ENCODE measurements at regions not wholly inside any gene's neighbourhood (a gene's known extent, or its start where the extent isn't known, plus 50 kb on each side); places are given as distances from the start of the nearest gene placed in this dataset.

- H3K27ac Mint-ChIP-seq: no peak overlapping the region
- H3K4me1 Mint-ChIP-seq (ENCODE audit: low read depth): no peaks in the 10 kb centered on the region
- no peaks in the 10 kb centered on the region for H3K36me3 Mint-ChIP-seq (ENCODE audit: low read depth)
- CTCF ChIA-PET: interaction anchor here (0.5 kb wide), 1 partner anchor 92 kb away, joined by 4 read pairs; no protein-coding TSS in a partner anchor
- intact Hi-C loops (cut with micrococcal nuclease): no loop called here
- peaks cover 6% of the 10 kb centered on the region for H3K9me3 Mint-ChIP-seq
- no peaks in the 10 kb centered on the region for H3K27me3 Mint-ChIP-seq (ENCODE audit: low read depth)
- H3K4me3 Mint-ChIP-seq: no peak overlapping the region
- no peak for DNase-seq
These were observed 2480.2 kb downstream of the PCDH7 start for GRCh38 chr4:33200377-33200776.

GRCh38 chr4:33218238-33218637 lies 2498.1 kb downstream of the PCDH7 start:
- Mint-ChIP-seq H3K9me3 (peaks cover 4% of the 10 kb centered on the region), H3K4me1 (ENCODE audit: low read depth) (no peaks in the 10 kb centered on the region), H3K27ac (no peak overlapping the region), H3K27me3 (ENCODE audit: low read depth) (no peaks in the 10 kb centered on the region), H3K36me3 (ENCODE audit: low read depth) (no peaks in the 10 kb centered on the region), H3K4me3 (no peak overlapping the region)
- no peak for DNase-seq
- intact Hi-C loops (cut with micrococcal nuclease): no loop called here
- CTCF ChIA-PET: no interaction called here

- intact Hi-C loops (cut with micrococcal nuclease): no loop called here
- H3K9me3 Mint-ChIP-seq: peaks cover 10% of the 10 kb centered on the region
- H3K4me1 Mint-ChIP-seq (ENCODE audit: low read depth): no peaks in the 10 kb centered on the region
- no peaks in the 10 kb centered on the region for H3K36me3 Mint-ChIP-seq (ENCODE audit: low read depth)
- CTCF ChIA-PET: no interaction called here
- DNase-seq: no peak
- H3K27me3 Mint-ChIP-seq (ENCODE audit: low read depth): no peaks in the 10 kb centered on the region
- no peak overlapping the region for H3K27ac Mint-ChIP-seq
- no peak overlapping the region for H3K4me3 Mint-ChIP-seq
These were observed 2506.0 kb downstream of the PCDH7 start for GRCh38 chr4:33226133-33226532.

GRCh38 chr4:33226783-33227182 lies 2506.6 kb downstream of the PCDH7 start:
- intact Hi-C loops (cut with micrococcal nuclease): no loop called here
- CTCF ChIA-PET: no interaction called here
- no peaks in the 10 kb centered on the region for H3K27me3 Mint-ChIP-seq (ENCODE audit: low read depth)
- H3K36me3 Mint-ChIP-seq (ENCODE audit: low read depth): no peaks in the 10 kb centered on the region
- H3K27ac Mint-ChIP-seq: no peak overlapping the region
- H3K4me3 Mint-ChIP-seq: no peak overlapping the region
- H3K9me3 Mint-ChIP-seq: peaks cover 10% of the 10 kb centered on the region
- DNase-seq: no peak
- H3K4me1 Mint-ChIP-seq (ENCODE audit: low read depth): no peaks in the 10 kb centered on the region

GRCh38 chr4:33255094-33255493 lies 2534.9 kb downstream of the PCDH7 start:
- no peak for DNase-seq

GRCh38 chr4:33255507-33255906 lies 2535.3 kb downstream of the PCDH7 start:
- CTCF ChIA-PET: no interaction called here
- no peaks in the 10 kb centered on the region for H3K9me3 Mint-ChIP-seq
- H3K4me3 Mint-ChIP-seq: no peak overlapping the region
- intact Hi-C loops (cut with micrococcal nuclease): no loop called here
- H3K27ac Mint-ChIP-seq: no peak overlapping the region
- no peak for DNase-seq
- no peaks in the 10 kb centered on the region for H3K27me3 Mint-ChIP-seq (ENCODE audit: low read depth)
- H3K36me3 Mint-ChIP-seq (ENCODE audit: low read depth): no peaks in the 10 kb centered on the region
- H3K4me1 Mint-ChIP-seq (ENCODE audit: low read depth): no peaks in the 10 kb centered on the region

More at GRCh38 chr4:33255094-33255493, 2534.9 kb downstream of the PCDH7 start:
- intact Hi-C loops (cut with micrococcal nuclease): no loop called here
- H3K4me3 Mint-ChIP-seq: no peak overlapping the region
- CTCF ChIA-PET: no interaction called here
- H3K27ac Mint-ChIP-seq: no peak overlapping the region
- H3K36me3 Mint-ChIP-seq (ENCODE audit: low read depth): no peaks in the 10 kb centered on the region
- H3K27me3 Mint-ChIP-seq (ENCODE audit: low read depth): no peaks in the 10 kb centered on the region
- H3K9me3 Mint-ChIP-seq: peaks cover 3% of the 10 kb centered on the region
- no peaks in the 10 kb centered on the region for H3K4me1 Mint-ChIP-seq (ENCODE audit: low read depth)

- Mint-ChIP-seq H3K27me3 (ENCODE audit: low read depth) (no peaks in the 10 kb centered on the region), H3K36me3 (ENCODE audit: low read depth) (no peaks in the 10 kb centered on the region), H3K27ac (no peak overlapping the region), H3K4me3 (no peak overlapping the region), H3K4me1 (ENCODE audit: low read depth) (no peaks in the 10 kb centered on the region), H3K9me3 (peaks cover 5% of the 10 kb centered on the region)
- DNase-seq: no peak
- CTCF ChIA-PET: no interaction called here
- intact Hi-C loops (cut with micrococcal nuclease): no loop called here
These were observed 2542.7 kb downstream of the PCDH7 start for GRCh38 chr4:33262824-33263223.

- no peak for DNase-seq
- Mint-ChIP-seq H3K27ac (no peak overlapping the region), H3K9me3 (peaks cover 1% of the 10 kb centered on the region), H3K36me3 (ENCODE audit: low read depth) (no peaks in the 10 kb centered on the region), H3K4me1 (ENCODE audit: low read depth) (no peaks in the 10 kb centered on the region), H3K27me3 (ENCODE audit: low read depth) (no peaks in the 10 kb centered on the region), H3K4me3 (no peak overlapping the region)
- intact Hi-C loops (cut with micrococcal nuclease): no loop called here
- CTCF ChIA-PET: no interaction called here
These were observed 2548.6 kb downstream of the PCDH7 start for GRCh38 chr4:33268776-33269175.

- no peak overlapping the region for H3K27ac Mint-ChIP-seq
These were observed 2550.2 kb downstream of the PCDH7 start for GRCh38 chr4:33270403-33270802.

GRCh38 chr4:33272722-33273121 lies 2552.6 kb downstream of the PCDH7 start:
- H3K27ac Mint-ChIP-seq: no peak overlapping the region
- H3K27me3 Mint-ChIP-seq (ENCODE audit: low read depth): no peaks in the 10 kb centered on the region
- no peaks in the 10 kb centered on the region for H3K36me3 Mint-ChIP-seq (ENCODE audit: low read depth)
- intact Hi-C loops (cut with micrococcal nuclease): no loop called here
- H3K4me1 Mint-ChIP-seq (ENCODE audit: low read depth): no peaks in the 10 kb centered on the region
- DNase-seq: no peak
- CTCF ChIA-PET: no interaction called here
- no peak overlapping the region for H3K4me3 Mint-ChIP-seq
- no peaks in the 10 kb centered on the region for H3K9me3 Mint-ChIP-seq

More at GRCh38 chr4:33270403-33270802, 2550.2 kb downstream of the PCDH7 start:
- intact Hi-C loops (cut with micrococcal nuclease): no loop called here
- Mint-ChIP-seq H3K36me3 (ENCODE audit: low read depth) (no peaks in the 10 kb centered on the region), H3K9me3 (no peaks in the 10 kb centered on the region), H3K4me1 (ENCODE audit: low read depth) (no peaks in the 10 kb centered on the region), H3K4me3 (no peak overlapping the region), H3K27me3 (ENCODE audit: low read depth) (no peaks in the 10 kb centered on the region)
- no peak for DNase-seq
- CTCF ChIA-PET: no interaction called here

- intact Hi-C loops (cut with micrococcal nuclease): no loop called here
- CTCF ChIA-PET: no interaction called here
- H3K27ac Mint-ChIP-seq: no peak overlapping the region
- H3K9me3 Mint-ChIP-seq: peaks cover 7% of the 10 kb centered on the region
- H3K4me3 Mint-ChIP-seq: no peak overlapping the region
- DNase-seq: no peak
- no peaks in the 10 kb centered on the region for H3K4me1 Mint-ChIP-seq (ENCODE audit: low read depth)
- no peaks in the 10 kb centered on the region for H3K27me3 Mint-ChIP-seq (ENCODE audit: low read depth)
- no peaks in the 10 kb centered on the region for H3K36me3 Mint-ChIP-seq (ENCODE audit: low read depth)
These were observed 2563.6 kb downstream of the PCDH7 start for GRCh38 chr4:33283818-33284217.

- H3K27me3 Mint-ChIP-seq (ENCODE audit: low read depth): no peaks in the 10 kb centered on the region
- intact Hi-C loops (cut with micrococcal nuclease): no loop called here
- H3K36me3 Mint-ChIP-seq (ENCODE audit: low read depth): no peaks in the 10 kb centered on the region
- H3K4me1 Mint-ChIP-seq (ENCODE audit: low read depth): no peaks in the 10 kb centered on the region
- CTCF ChIA-PET: no interaction called here
- H3K9me3 Mint-ChIP-seq: peaks cover 14% of the 10 kb centered on the region
- DNase-seq: no peak
- no peak overlapping the region for H3K27ac Mint-ChIP-seq
- H3K4me3 Mint-ChIP-seq: no peak overlapping the region
These were observed 2576.8 kb downstream of the PCDH7 start for GRCh38 chr4:33296876-33297455.

- intact Hi-C loops (cut with micrococcal nuclease): no loop called here
- DNase-seq: no peak
- no peaks in the 10 kb centered on the region for H3K36me3 Mint-ChIP-seq (ENCODE audit: low read depth)
- peaks cover 15% of the 10 kb centered on the region for H3K9me3 Mint-ChIP-seq
- CTCF ChIA-PET: no interaction called here
- H3K27me3 Mint-ChIP-seq (ENCODE audit: low read depth): no peaks in the 10 kb centered on the region
- no peaks in the 10 kb centered on the region for H3K4me1 Mint-ChIP-seq (ENCODE audit: low read depth)
- no peak overlapping the region for H3K4me3 Mint-ChIP-seq
- no peak overlapping the region for H3K27ac Mint-ChIP-seq
These were observed 2582.2 kb downstream of the PCDH7 start for GRCh38 chr4:33302321-33302720.

GRCh38 chr4:33306131-33306530 lies 2586.0 kb downstream of the PCDH7 start:
- no peak for DNase-seq
- Mint-ChIP-seq H3K27ac (no peak overlapping the region), H3K4me3 (no peak overlapping the region), H3K36me3 (ENCODE audit: low read depth) (no peaks in the 10 kb centered on the region), H3K9me3 (peaks cover 11% of the 10 kb centered on the region), H3K27me3 (ENCODE audit: low read depth) (no peaks in the 10 kb centered on the region), H3K4me1 (ENCODE audit: low read depth) (no peaks in the 10 kb centered on the region)
- CTCF ChIA-PET: no interaction called here
- intact Hi-C loops (cut with micrococcal nuclease): no loop called here
